HG02943 (cell line): ENCODE measurements at regions not wholly inside any gene's neighbourhood (a gene's known extent, or its start where the extent isn't known, plus 50 kb on each side); places are given as distances from the start of the nearest gene placed in this dataset.
"Not testable (repeated sequence)": the region's sequence is repeated elsewhere in the genome, so short reads cannot be mapped to it uniquely, and the experiment has no call there.

Experiments used
- ATAC-seq: cut with Tn5 transposase; IDR thresholded peaks from one replicate; pipeline ENCODE4 v1.9.1; 2021; ENCODE audit warnings: mild to moderate bottlenecking, low read depth, moderate library complexity; ENCODE audit not compliant: unreplicated experiment

- no peak for ATAC-seq
These were observed 2055.1 kb upstream of the WWC1 start for GRCh38 chr5:166236327-166236726.

- ATAC-seq: no peak
These were observed 2050.7 kb upstream of the WWC1 start for GRCh38 chr5:166240705-166241104.

GRCh38 chr5:166245556-166245955 lies 2045.9 kb upstream of the WWC1 start:
- no peak for ATAC-seq

- ATAC-seq: no peak
These were observed 2039.7 kb upstream of the WWC1 start for GRCh38 chr5:166251786-166252185.

- ATAC-seq: no peak
These were observed 2033.8 kb upstream of the WWC1 start for GRCh38 chr5:166257661-166258060.

GRCh38 chr5:166262395-166262794 lies 2029.0 kb upstream of the WWC1 start:
- no peak for ATAC-seq

- ATAC-seq: no peak
These were observed 2023.5 kb upstream of the WWC1 start for GRCh38 chr5:166267907-166268306.

- no peak for ATAC-seq
These were observed 2020.7 kb upstream of the WWC1 start for GRCh38 chr5:166270712-166271111.

- no peak for ATAC-seq
These were observed 2015.4 kb upstream of the WWC1 start for GRCh38 chr5:166276006-166276405.

- ATAC-seq: no peak
These were observed 2011.6 kb upstream of the WWC1 start for GRCh38 chr5:166279828-166280227.

GRCh38 chr5:166281433-166281832 lies 2010.0 kb upstream of the WWC1 start:
- ATAC-seq: no peak

- ATAC-seq: no peak
These were observed 2008.5 kb upstream of the WWC1 start for GRCh38 chr5:166282939-166283338.

- no peak for ATAC-seq
These were observed 2006.1 kb upstream of the WWC1 start for GRCh38 chr5:166285361-166285760.

GRCh38 chr5:166286832-166287231 lies 2004.6 kb upstream of the WWC1 start:
- ATAC-seq: no peak

- ATAC-seq: no peak
These were observed 2003.6 kb upstream of the WWC1 start for GRCh38 chr5:166287866-166288265.

GRCh38 chr5:166291800-166292199 lies 1999.6 kb upstream of the WWC1 start:
- ATAC-seq: not testable (repeated sequence)

GRCh38 chr5:166293892-166294291 lies 1997.6 kb upstream of the WWC1 start:
- ATAC-seq: no peak

GRCh38 chr5:166302166-166302565 lies 1989.3 kb upstream of the WWC1 start:
- no peak for ATAC-seq

- no peak for ATAC-seq
These were observed 1974.0 kb upstream of the WWC1 start for GRCh38 chr5:166317425-166317824.

GRCh38 chr5:166320920-166321480 lies 1970.4 kb upstream of the WWC1 start:
- no peak for ATAC-seq

GRCh38 chr5:166324372-166324771 lies 1967.1 kb upstream of the WWC1 start:
- ATAC-seq: no peak

GRCh38 chr5:166329149-166329800 lies 1962.2 kb upstream of the WWC1 start:
- no peak for ATAC-seq

- ATAC-seq: no peak
These were observed 1961.4 kb upstream of the WWC1 start for GRCh38 chr5:166330036-166330435.
